SK-N-SH (cell line): ENCODE measurements at regions not wholly inside any gene's neighbourhood (a gene's known extent, or its start where the extent isn't known, plus 50 kb on each side); places are given as distances from the start of the nearest gene placed in this dataset.

Experiments
- CTCF ChIA-PET: fragments of 300-600, 350-600 bp; formaldehyde crosslinking; extraction: SDS; loops from one replicate; lab custom pipeline; 2021; lab: Yijun Ruan, JAX
- POLR2A ChIA-PET: fragments of 350-600 bp; sonication (Branson Sonifier 250); formaldehyde crosslinking; extraction: SDS; loops from one replicate; lab custom pipeline; 2020; ENCODE audit warnings: antibody characterized with exemption, inconsistent platforms; lab: Yijun Ruan, JAX
- DNase-seq: peaks from one replicate; pipeline ENCODE4 v3.0.0; 2012
- H2AFZ ChIP-seq: fragments of 200-600 bp; sonication (generic); 2 replicates; pipeline ENCODE4 v1.8.1; 2016; ENCODE audit warnings: antibody characterized with exemption, mild to moderate bottlenecking, low read depth
- H3F3A ChIP-seq: fragments of 200-600 bp; sonication (generic); replicated peaks from 2 replicates; pipeline ENCODE3; 2016; ENCODE audit warnings: antibody characterized with exemption, mild to moderate bottlenecking; ENCODE audit not compliant: insufficient read depth
- H3K27ac ChIP-seq, 2 experiments: fragments of 200-500 bp in 1 of 2; fragments of 200-600 bp in 1 of 2; sonication (Bioruptor generic) in 1 of 2; sonication (generic), shearing (Covaris generic) in 1 of 2; 2 replicates each; pipeline versions ENCODE4 v1.5.1 to v1.6.1; 2014 to 2016; ENCODE audit warnings: low read depth in 2 of 2, inconsistent platforms in 1 of 2, low read length in 1 of 2, mild to moderate bottlenecking in 1 of 2, mixed read lengths in 1 of 2
- H3K27me3 ChIP-seq: fragments of 200-600 bp; sonication (generic), shearing (Covaris generic); 2 replicates; pipeline ENCODE4 v1.6.1; 2016; ENCODE audit warnings: mixed run types; ENCODE audit not compliant: insufficient read depth
- H3K36me3 ChIP-seq, 2 experiments: fragments of 200-500 bp in 1 of 2; fragments of 200-600 bp in 1 of 2; sonication (Bioruptor generic) in 1 of 2; sonication (generic) in 1 of 2; replicated peaks in 1 of 2; 2 replicates each; pipeline versions ENCODE3 to v1.5.1; 2014 to 2016; ENCODE audit warnings: low read length in 1 of 2, mild to moderate bottlenecking in 1 of 2; ENCODE audit not compliant: insufficient read depth in 2 of 2, control insufficient read depth in 1 of 2
- H3K4me1 ChIP-seq, 2 experiments: fragments of 200-500 bp in 1 of 2; fragments of 200-600 bp in 1 of 2; sonication (Bioruptor generic) in 1 of 2; sonication (generic), shearing (Covaris generic) in 1 of 2; 2 replicates each; pipeline versions ENCODE4 v1.5.1 to v1.6.1; 2014 to 2016; ENCODE audit warnings: low read depth in 1 of 2, low read length in 1 of 2, mixed run types in 1 of 2; ENCODE audit not compliant: insufficient read depth in 2 of 2, control insufficient read depth in 1 of 2
- H3K4me2 ChIP-seq: fragments of 200-600 bp; sonication (generic), shearing (Covaris generic); 2 replicates; pipeline ENCODE4 v1.6.1; 2017; ENCODE audit warnings: mixed run types
- H3K4me3 ChIP-seq, 2 experiments: fragments of 200-500 bp in 1 of 2; fragments of 200-600 bp in 1 of 2; sonication (Bioruptor generic) in 1 of 2; sonication (generic), shearing (Covaris generic) in 1 of 2; 2 replicates each; pipeline versions ENCODE4 v1.5.1 to v1.8.1; 2014 to 2016; ENCODE audit warnings: low read depth in 2 of 2, inconsistent platforms in 1 of 2, low read length in 1 of 2, mild to moderate bottlenecking in 1 of 2, mixed read lengths in 1 of 2, moderate library complexity in 1 of 2
- H3K79me2 ChIP-seq: fragments of 200-600 bp; sonication (generic); 2 replicates; pipeline ENCODE4 v1.8.1; 2017; ENCODE audit warnings: mild to moderate bottlenecking; ENCODE audit not compliant: insufficient read depth
- H3K9ac ChIP-seq: fragments of 200-600 bp; sonication (generic); 2 replicates; pipeline ENCODE4 v1.6.1; 2017; ENCODE audit warnings: mixed run types
- H3K9me2 ChIP-seq: fragments of 200-600 bp; sonication (generic); 2 replicates; pipeline ENCODE4 v1.6.1; 2017; ENCODE audit warnings: mixed run types
- H3K9me3 ChIP-seq: fragments of 200-600 bp; sonication (generic); 2 replicates; pipeline ENCODE4 v1.6.1; 2017; ENCODE audit warnings: mixed run types, mild to moderate bottlenecking, moderate library complexity
- H4K20me1 ChIP-seq: fragments of 200-600 bp; sonication (generic); 2 replicates; pipeline ENCODE4 v1.6.1; 2017; ENCODE audit warnings: mild to moderate bottlenecking, mixed run types; ENCODE audit not compliant: insufficient read depth
- CHD2 ChIP-seq: fragments of 150-350 bp; IDR thresholded peaks from 2 replicates; pipeline ENCODE4 v1.6.1; 2018; ENCODE audit warnings: low read length; ENCODE audit not compliant: partially characterized antibody
- EP300 ChIP-seq, 2 experiments: IDR thresholded peaks; 2 replicates each; pipeline versions ENCODE4 v1.4.0 to v1.6.1; 2012; ENCODE audit warnings: borderline replicate concordance in 1 of 2, low read depth in 1 of 2, low read length in 1 of 2
- FOSL2 ChIP-seq: IDR thresholded peaks from 2 replicates; pipeline ENCODE4 v1.4.0; 2012; ENCODE audit warnings: low read depth, mild to moderate bottlenecking, moderate library complexity, borderline replicate concordance
- FOXM1 ChIP-seq: IDR thresholded peaks from 2 replicates; pipeline ENCODE4 v1.4.0; 2012; ENCODE audit warnings: low read depth, mild to moderate bottlenecking
- GABPA ChIP-seq: IDR thresholded peaks from 2 replicates; pipeline ENCODE4 v1.4.0; 2012; ENCODE audit warnings: low read depth, mild to moderate bottlenecking
- IRF3 ChIP-seq: fragments of 150-350 bp; IDR thresholded peaks from 2 replicates; pipeline ENCODE4 v1.6.1; 2016; ENCODE audit warnings: mild to moderate bottlenecking, low read depth, low read length
- MEF2A ChIP-seq: IDR thresholded peaks from 2 replicates; pipeline ENCODE4 v1.4.0; 2012; ENCODE audit warnings: low read depth, borderline replicate concordance
- MXI1 ChIP-seq: IDR thresholded peaks from 2 replicates; pipeline ENCODE4 v1.6.1; 2012; ENCODE audit warnings: mild to moderate bottlenecking, low read depth, low read length, improper control_type of control experiment
- RCOR1 ChIP-seq: fragments of 150-350 bp; IDR thresholded peaks from 2 replicates; pipeline ENCODE4 v1.6.1; 2017; ENCODE audit warnings: antibody characterized with exemption, low read length
- REST ChIP-seq: IDR thresholded peaks from 2 replicates; pipeline ENCODE4 v1.6.1; 2012; ENCODE audit warnings: mild to moderate bottlenecking, low read depth, low read length, moderate library complexity
- SIN3A ChIP-seq: IDR thresholded peaks from 2 replicates; pipeline ENCODE4 v1.6.1; 2012; ENCODE audit warnings: low read depth, mild to moderate bottlenecking, low read length, moderate library complexity, borderline replicate concordance
- TEAD4 ChIP-seq: IDR thresholded peaks from 2 replicates; pipeline ENCODE4 v1.4.0; 2012; ENCODE audit warnings: mild to moderate bottlenecking, borderline replicate concordance; ENCODE audit not compliant: insufficient read depth
- USF2 ChIP-seq: fragments of 150-350 bp; IDR thresholded peaks from 2 replicates; pipeline ENCODE4 v1.6.1; 2017; ENCODE audit warnings: antibody characterized with exemption, low read length, low read depth, borderline replicate concordance
- WGBS: methylation state at CpG from one replicate; pipeline ENCODE4 v1.1.6; 2017; ENCODE audit warnings: low lambda C conversion rate; 5-methylcytosine and 5-hydroxymethylcytosine counted together

- Histone ChIP-seq H2AFZ (no peak overlapping the region), H3K36me3 (no peaks in the 10 kb centered on the region)
- POLR2A ChIA-PET, result no interaction called here
Measured at GRCh38 chr13:88042489-88042888, 371.3 kb downstream of the SLITRK5 start.

GRCh38 chr13:88051746-88052482 is 380.7 kb downstream of the SLITRK5 start:
- Histone ChIP-seq H3K9me3 (no peaks in the 10 kb centered on the region), H3K36me3 (no peaks in the 10 kb centered on the region), H3K9me2 (no peaks in the 10 kb centered on the region), H3K79me2 (no peaks in the 10 kb centered on the region), H2AFZ (no peak overlapping the region), H3K9ac (no peak overlapping the region), H3F3A (no peaks in the 10 kb centered on the region), H3K27me3 (no peaks in the 10 kb centered on the region), H3K4me2 (no peak overlapping the region), H3K4me1 (no peaks in the 10 kb centered on the region), H3K4me3 (no peak overlapping the region), H4K20me1 (no peaks in the 10 kb centered on the region), H3K27ac (no peak overlapping the region)
- no peak for DNase-seq
- no peak for TF ChIP-seq MEF2A
- no peak for TF ChIP-seq TEAD4
- no peak for TF ChIP-seq FOXM1
- TF ChIP-seq IRF3, result no peak
- no peak for TF ChIP-seq CHD2
- no peak for TF ChIP-seq MXI1
- TF ChIP-seq GABPA, result no peak
- TF ChIP-seq USF2, result no peak
- no peak for TF ChIP-seq EP300 (IDR thresholded peaks at IDR 0.05; ENCODE audit: borderline replicate concordance in 1 of 2, low read depth in 1 of 2, low read length in 1 of 2)
- TF ChIP-seq SIN3A, result no peak
- no peak for TF ChIP-seq FOSL2
- ChIA-PET CTCF (no interaction called here), POLR2A (no interaction called here)
- WGBS, result 18% methylated on average over 5 of the region's 8 CpGs

More at GRCh38 chr13:88042489-88042888, 371.3 kb downstream of the SLITRK5 start:
- Histone ChIP-seq H3K9me3 (no peaks in the 10 kb centered on the region), H4K20me1 (no peaks in the 10 kb centered on the region; the same call in 1 of the 2 replicates), H3K27ac (no peak overlapping the region), H3K27me3 (no peaks in the 10 kb centered on the region), H3K9me2 (no peaks in the 10 kb centered on the region), H3K4me1 (no peaks in the 10 kb centered on the region), H3F3A (no peaks in the 10 kb centered on the region), H3K79me2 (no peaks in the 10 kb centered on the region), H3K4me3 (no peak overlapping the region), H3K4me2 (no peak overlapping the region), H3K9ac (no peak overlapping the region)
- 9% methylated on average over 1 of the region's 1 CpG for WGBS
- TF ChIP-seq RCOR1, result no peak
- TF ChIP-seq REST, result no peak
- no peak for DNase-seq
- CTCF ChIA-PET, result interaction anchor here (1.0 kb wide), 1 partner anchor 8 kb away, joined by 3 read pairs; no protein-coding TSS in a partner anchor
